HS-5 (cell line): ENCODE measurements at regions not wholly inside any gene's neighbourhood (a gene's known extent, or its start where the extent isn't known, plus 50 kb on each side); places are given as distances from the start of the nearest gene placed in this dataset.

Experiments used
- DNase-seq: peaks from one replicate; pipeline ENCODE4 v3.0.0-alpha.2; 2012; ENCODE audit warnings: low read depth

DNA sequence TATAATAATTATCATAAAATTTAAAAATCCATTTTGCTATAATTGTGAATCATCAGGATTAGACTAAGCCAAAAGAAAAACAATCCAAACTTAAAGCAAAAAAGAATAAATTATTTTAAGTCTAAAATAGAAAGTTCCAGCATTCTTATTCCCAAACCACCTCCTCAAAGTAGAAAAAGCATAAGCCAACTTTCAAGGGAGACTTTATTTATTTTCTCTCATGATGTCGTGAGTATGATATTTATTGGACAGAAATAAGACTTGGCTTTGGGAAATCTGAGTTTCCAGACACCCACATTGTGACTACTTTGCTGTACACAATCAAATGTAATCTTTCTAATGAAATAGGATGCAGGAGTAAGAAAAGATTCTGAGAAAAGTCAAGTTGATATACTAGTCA, 372.1 kb downstream of the MTRR start:
- no peak for DNase-seq

DNA sequence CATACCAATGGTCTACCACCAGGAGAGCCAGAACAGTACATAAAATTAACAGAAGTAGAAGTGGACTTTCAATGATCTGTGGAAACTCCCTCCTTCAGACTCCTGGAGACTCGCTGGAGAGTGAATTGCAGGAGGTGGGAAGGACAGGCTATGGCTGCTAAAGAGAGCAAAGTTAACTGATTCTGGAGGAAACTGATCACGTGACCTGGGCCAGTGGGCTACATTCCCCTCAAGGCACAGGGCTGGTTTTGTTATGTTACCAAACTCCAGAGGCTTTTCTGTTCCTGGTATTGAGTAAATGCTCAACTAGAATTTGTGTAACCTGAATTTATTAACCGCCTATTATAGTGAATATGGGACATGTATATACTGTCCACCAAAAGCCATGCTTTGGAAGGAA, 372.6 kb downstream of the MTRR start:
- no peak for DNase-seq

DNA sequence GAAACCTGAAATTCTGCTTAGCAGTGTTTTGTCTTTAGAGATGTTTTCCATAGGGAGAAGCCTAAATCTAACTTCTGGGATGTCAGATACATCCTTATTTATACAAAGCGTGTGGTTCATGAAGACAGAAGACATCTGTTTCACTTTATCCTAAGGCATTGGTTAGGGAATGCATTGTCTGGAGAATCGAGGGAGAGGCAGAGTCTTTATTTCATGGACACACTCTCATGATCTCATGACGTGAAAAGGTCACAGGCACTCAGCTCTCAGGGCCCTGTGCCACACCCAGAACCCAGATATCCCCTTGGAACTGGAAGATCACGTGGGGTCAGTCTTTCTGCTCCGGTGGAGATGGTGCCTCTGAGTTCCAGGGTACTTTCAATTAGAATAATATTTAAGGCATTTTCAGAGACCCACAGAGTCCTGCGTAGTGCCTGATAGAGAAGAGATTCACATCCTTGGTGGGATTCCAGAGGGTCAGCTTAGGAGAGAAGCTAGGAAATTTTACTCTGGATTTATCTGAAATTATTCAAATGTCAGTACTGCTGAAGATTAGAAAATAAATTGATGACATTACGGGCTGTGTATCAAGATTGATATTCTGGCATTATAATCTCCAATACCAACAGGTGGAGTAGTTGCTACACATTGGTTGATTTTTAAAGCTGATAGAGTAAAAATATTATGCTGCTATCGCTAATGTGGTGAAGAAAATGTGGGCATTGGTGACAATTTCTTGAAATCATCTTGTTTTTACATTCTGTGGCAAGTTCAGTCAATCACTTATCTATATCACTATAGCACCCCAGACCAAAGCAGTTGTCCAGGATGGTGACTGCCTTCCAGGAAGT, 378.3 kb downstream of the MTRR start:
- no peak for DNase-seq

DNA sequence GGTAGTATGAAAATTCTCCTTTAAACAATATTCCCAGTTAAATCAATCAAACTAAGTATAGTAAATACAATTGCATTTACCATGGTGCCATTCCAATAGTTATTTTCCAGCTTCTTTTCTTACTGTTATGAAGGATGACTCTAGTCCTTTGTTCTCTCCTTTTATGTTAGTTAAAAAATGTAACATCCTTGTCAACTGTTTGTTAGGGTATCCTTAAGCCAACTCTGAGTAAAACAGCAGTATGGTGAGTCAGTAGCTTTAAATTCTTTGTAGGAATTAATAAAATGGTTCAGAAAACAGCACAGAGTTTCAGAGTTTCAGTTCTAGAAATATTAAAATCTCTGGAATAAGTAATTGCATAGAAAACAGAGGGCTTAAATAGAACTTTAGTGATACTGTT, 384.4 kb downstream of the MTRR start:
- DNase-seq = no peak

DNA sequence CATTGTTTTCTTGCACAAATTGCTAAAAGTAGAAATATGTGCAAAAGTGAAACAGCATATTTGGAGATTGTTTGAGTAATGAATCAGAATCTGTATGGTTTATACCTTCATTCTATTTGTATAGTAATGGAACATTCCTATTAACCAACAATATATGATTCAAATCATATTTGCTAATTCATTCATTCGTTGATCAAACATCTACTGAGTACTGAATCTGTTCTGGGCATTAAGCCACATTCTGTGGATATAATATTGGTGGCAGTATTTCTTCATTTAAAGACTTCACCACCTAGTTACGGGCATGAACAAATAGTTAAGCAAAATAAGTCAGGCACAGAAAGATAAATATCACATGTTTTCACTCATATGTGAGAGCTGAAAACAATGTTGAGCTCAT, 385.7 kb downstream of the MTRR start:
- no peak for DNase-seq

DNA sequence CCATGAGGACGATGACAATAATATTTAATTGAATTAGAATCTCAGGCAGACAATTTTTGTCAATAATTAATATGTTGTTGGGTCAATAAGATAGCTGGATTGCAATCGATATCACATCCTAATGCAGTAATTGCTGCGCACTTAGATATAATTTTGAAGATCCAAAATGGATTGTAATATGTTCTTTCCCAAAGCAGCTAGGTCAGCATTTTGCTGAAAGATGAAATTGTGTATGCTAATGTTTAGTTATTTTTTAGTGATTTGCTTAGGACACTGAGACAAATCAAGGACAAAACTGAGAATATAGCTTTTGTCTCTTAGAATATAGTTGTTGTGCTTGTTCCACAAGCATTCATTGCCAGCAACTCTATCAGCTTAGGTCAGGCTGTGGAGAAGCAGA, 389.9 kb downstream of the MTRR start:
- no peak for DNase-seq

DNA sequence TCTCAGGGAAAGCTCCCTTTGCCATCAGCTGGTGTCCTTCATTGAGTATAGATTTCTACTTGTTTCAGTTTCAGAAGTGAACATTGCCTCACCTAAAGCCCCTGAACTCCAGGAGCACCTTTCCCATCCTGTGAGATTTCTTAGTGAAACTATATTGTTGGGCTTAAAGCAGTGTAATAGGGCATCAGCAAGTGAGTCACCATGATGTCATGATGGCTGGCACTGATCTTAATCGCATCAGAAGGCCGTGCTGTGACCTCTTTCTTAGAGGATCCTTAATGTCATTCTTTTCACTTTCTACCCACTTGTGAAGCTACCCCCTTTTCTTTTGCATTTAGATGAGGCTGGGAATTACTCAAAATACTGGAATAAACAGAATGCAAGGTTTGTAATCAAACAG, 401.3 kb downstream of the MTRR start:
- no peak for DNase-seq

DNA sequence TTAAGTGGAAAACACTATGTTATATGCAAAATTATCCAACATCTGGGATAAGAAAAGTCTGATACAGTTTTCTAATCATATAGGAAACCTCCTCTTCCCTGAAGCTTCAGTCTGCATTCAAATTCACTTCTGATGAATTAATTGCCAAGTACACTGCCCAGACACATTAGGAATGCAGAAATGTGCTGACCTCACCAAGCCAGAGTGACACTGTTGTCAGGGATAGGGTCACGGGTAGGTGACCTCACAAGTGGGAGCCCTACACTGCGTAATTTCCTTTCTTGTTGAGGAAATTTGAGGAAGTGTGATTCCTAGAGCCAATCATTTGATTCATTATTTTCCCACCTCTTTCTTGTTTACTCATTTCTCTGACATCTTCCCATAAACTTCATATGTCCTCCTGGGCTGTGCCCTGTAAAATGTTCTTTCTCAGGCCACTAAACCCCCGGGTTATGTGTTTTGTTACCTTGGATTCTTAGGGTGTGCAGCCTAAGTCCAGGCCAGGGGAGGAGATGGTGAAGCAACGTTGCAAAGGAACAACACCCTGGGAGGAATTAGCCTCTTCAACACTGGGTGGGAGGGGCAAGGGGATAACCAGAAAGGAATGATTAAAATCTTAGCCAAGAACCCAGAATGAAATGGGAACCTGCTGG, 411.9 kb downstream of the MTRR start:
- DNase-seq = no peak

DNA sequence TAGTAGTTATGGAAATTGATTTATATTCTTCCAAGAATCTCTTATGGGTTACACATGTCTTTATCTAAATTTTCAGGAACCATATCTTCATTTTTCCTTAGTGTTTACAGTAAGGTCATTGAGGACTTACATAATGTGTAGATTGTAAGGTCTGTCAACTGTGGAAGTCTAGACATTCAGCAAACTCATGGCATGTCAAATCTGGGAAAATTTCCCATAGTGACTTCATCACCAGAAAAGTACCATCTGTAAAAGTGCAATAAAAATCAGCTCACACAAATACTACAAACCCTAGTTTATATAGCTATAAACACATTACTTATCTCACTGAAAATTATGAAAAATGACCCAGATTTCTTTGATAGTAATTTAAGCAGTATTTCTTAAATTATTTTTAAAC, 419.4 kb downstream of the MTRR start:
- no peak for DNase-seq

DNA sequence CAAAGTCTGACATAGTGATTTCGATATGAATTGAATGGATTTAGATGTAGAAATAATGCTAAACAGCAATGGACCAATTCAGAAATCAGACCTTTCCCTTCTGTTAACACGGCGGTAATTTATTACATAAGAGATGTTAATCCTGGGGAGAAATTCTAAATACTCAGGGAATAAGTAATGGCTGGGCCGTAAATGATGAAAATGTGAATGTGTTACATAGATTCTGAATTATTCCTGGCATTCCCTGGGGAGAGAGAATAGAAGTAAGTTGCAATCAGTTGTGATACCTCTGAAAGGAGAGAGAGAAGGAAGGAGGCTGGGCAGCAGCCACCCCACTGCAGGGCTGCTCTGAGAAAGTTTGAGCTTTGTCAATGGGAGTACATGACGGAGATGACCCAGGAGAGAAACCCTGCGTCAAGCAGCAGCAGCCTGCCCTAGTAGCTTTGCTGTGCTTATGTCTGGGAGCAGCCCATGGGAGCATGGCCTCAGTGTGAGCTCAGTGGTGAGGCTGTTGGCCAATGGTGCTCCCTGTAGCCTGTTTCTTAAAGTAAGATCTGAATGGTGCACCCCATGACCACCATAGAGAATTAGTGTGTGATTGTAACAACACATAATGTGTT, 420.1 kb downstream of the MTRR start:
- no peak for DNase-seq

DNA sequence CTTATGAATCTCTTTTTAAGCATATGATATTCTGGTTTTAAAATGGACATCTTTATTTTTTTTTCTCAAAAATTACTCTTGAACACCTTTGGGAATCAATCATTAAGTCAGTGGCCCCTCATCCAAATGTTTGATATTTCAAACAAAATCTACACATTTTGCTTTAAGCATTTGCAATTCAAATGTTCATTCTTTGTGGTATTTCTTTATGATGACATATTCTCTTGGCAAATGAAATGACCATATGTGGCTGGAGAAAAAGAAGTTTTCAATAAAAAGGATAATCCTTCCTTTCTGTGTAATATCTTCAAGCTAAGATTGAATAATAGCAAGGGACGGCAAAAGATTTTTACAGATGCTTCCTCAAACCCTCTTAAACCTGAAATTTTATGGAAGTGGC, 420.8 kb downstream of the MTRR start:
- DNase-seq = no peak

DNA sequence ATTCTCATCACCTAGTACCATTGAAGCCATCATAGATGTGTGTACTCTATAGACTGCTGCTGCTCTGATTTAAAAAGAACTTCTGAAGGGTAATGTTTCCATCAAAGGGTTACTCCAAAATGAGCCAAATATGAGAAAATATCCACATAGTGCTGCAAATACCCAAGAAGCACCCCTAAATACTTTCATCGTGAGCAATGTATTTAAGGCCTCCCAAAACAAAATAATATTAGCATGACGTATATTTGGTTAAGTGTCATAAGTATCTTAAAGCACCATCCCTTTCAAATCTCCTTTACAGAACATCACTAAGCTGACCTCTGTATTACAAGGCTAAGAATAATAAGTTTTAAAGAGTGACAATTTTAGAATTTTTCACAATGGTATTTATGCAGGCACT, 421.8 kb downstream of the MTRR start:
- no peak for DNase-seq

DNA sequence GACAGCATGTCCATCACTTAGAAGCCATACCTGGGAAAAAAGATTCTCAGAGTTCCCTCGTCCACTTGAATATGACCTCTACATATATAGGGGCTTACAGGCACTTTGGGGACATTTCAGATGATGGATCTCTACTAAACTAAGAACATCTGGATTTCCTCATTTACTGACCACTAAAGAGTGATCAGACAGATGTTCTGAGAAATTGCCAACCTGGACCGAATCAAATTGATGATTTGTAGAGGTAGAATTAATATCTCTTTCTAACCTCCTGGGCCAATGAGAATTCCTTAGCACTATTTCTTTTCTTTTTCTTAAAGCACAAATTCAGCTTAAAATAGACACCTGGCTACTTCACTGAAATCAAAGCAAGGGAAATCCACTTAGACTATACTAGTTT, 422.7 kb downstream of the MTRR start:
- no peak for DNase-seq

DNA sequence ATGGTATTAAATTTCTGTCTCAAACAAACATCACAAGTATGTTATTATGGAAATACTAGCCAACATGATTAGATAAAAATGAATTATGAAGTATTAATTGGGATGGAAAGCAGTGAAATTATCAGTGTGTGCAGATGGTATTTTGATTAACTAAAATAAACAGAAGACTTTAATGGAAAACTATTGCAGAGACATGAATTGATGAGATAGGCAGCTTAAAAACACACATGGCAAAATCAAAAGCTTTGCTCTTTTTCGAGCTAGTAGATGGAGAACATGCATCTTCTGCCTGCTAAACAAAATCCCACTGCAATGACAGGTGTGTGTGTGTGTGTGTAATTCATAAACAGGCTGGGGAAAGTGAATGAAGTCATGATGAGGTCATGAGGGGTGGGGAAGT, 426.2 kb downstream of the MTRR start:
- no peak for DNase-seq

DNA sequence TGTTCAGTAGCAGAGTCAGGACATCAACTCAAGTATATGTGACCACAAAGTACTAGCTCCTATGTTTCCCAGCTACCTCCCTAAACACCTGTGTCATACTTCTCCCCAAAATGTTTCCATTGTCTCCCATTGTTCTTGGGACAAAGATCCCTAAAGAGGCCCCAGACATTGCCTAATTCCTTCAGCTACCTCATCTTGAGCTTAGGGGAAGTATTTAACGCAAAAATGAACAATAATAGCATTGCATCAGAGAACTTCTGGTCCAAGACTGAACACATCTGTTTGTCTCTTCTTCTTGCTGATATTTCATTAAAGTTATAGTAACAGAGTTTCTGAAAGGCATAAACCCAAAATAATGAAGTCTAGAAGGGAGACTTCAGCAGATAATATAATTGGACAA, 430.8 kb downstream of the MTRR start:
- DNase-seq = no peak

DNA sequence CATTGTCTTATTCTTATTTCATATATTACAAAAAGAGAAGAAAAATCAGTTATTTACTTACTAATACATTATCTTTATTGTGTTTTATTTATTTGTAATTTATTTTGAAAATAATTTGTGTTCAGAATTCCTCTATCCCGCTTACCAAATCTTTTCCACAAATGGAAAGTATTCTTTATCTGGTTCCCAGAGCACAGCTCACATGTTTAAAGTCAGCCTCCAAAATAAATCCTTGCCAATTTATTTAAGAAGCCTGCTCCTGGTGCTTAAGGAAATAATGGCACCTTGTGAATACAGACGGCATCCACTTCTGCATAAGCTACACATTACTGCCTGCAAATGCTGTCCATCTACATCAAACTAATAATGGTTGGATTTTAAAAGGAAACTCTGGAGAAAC, 435.4 kb downstream of the MTRR start:
- no peak for DNase-seq

DNA sequence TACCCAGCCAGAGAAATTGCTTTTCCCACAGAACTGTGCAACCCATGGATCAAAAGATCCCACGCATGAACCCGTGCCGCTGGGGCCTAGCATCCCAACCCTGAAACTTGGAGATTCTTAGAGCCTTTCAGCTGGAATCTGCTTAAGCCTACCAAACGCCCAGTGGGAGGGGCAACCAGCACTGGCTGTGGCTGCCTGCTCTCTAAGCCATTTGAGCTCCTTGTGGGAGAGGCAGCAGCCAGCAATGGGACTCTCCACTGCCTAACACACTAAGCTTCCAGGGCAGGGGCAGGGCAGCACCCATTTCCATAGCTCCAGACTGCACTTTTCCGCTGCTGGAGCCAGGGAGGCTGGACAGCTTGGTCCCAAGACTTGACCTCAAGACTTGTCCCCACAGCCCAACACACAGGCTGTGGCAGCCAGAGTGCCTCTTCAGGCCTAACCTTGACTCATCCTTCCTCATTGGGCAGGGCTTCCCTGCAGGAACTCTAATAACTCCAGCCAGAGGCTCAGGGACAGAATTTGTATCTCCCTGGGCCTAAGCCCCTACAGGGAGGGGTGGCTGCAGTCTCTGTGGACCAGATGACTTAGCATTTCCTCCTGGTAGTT, 437.4 kb downstream of the MTRR start:
- no peak for DNase-seq

DNA sequence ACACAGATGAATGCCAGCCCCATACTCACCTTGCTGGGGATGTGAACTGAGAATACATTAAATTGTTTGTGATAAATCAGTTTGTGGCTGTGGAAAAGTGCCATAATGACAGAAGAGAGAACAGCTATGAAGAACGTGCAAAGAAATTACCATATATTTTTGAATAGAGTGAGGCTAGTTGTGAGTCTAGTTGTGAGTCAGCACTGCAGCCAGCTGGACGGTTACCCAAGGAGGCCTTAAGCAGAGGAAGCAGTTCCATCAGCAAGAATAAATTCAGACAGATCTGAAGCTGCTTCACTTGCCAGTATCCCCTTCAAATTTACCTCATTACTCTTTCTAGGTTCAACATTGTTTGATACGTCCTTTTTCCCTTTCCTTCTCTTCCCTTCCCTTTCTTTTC, 446.0 kb downstream of the MTRR start:
- DNase-seq = no peak

DNA sequence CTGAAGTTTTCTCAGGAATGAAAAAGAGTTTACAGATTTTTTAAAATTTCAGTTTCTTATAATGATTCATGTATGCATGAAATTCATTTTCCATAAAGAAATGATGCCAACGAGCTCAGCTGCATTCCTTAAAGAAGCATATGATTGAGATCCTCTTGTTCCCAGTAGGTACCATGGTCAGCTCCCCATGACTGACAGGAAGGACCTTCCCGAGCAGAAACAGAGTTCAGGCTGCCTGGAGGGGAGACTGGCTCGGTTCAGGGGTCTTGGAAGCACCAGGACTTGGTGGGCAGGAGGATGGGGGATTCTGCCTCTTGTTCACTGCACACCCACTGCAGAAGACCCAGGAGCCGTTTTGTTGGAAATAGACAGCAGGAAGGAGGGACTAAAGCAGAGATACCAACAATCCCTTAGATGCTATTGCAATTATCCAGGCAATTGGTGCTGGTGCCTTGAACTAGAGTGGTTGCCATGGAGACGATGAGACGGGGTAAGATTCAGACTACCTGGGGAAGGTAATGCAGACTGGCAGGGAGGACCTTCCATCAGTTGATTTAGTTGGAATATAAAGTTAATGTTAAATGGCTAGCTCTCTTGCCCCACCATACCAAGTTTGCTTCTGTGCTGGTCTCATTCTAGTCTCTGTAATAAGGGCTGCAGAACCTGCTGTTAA, 447.8 kb downstream of the MTRR start:
- DNase-seq = no peak

DNA sequence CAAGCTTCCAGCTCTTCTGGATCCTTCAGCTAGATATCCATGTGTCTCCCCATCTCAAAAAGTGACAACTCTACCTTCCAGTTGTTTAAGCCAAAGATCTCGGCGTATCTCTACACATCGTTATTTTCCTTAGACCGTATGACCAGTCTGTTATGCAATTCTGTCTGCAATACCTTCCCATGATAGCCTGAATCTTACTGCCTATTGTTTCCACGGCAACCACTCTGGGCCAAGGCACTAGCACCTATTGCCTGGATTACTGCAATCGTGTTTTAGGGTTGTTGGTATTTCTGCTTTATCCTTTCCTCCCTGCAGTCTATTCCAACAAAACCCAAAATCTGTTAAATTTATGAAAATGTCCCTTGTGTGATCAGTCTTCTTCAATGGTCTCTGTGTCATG, 448.4 kb downstream of the MTRR start:
- DNase-seq = no peak

DNA sequence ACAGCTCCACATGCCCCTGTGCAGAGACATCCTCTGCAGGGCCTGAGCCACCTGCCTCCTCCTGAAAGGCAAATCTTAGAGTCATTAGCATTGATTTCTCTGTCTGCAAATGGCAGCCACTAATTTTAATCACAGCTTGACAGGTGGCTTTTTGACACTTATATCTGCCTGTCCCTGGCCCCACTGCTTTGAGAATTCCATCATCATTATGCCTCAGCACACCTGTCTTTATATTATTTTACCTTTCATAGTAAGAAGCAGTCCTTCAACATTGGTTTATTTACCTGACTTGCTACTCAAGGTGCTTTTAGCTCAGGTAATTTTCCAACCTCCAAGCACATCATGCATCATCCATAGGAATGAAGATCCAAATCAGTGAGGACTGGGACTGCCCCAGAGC, 451.3 kb downstream of the MTRR start:
- DNase-seq = no peak

DNA sequence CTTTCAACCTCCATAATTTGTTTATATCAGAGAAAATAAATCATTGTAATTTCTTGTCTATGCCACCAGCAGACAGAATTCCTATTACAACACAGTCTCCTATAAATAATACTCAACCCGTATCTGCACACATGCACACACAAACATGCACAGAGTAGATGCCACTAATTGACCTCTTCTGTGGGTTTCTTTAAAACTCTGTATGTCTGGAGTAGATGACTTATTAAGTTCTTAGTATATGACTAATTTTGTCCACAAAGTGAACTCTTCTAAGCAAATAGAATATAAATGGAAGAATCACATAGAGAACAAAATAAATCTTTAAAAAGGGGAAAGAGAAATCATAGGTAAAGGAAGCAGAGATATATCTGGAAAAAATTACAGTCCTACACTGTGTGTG, 452.3 kb downstream of the MTRR start:
- DNase-seq = no peak

DNA sequence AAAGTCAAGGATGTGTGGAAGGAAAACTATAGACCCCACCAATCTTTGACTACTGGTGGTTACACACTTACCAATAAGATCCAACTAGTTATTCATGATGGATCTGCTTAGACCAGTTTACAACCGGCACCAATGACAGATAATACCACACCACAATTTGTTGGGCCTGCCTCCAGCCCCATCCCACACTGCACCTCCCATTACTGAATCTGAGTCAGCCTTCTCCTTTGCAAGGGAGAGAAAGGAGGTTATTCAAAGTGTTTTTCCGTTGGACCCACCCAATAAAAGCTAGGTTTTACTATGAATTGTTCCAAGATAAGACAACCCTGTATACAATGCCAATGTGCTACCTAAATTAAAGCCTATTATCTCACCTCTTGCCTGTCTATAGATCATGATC, 453.5 kb downstream of the MTRR start:
- DNase-seq = no peak
